ENCODE measurements at regions not wholly inside any gene's neighbourhood (a gene's known extent, or its start where the extent isn't known, plus 50 kb on each side); places are given as distances from the start of the nearest gene placed in this dataset.
A peak's percentile ranks its signal among the peaks of the same experiment; 100 is the strongest.
"Not testable (repeated sequence)": the region's sequence is repeated elsewhere in the genome, so short reads cannot be mapped to it uniquely, and the experiment has no call there.

GRCh38 chr2:51265539-51265938, 233.6 kb upstream of the NRXN1 start:
- no peak for DNase-seq

GRCh38 chr2:51263951-51264350, 232.0 kb upstream of the NRXN1 start:
- DNase-seq = no peak

GRCh38 chr2:51263101-51263500, 231.2 kb upstream of the NRXN1 start:
- not testable (repeated sequence) for DNase-seq

- DNase-seq = no peak
These were observed 226.4 kb upstream of the NRXN1 start for GRCh38 chr2:51258301-51258700.

- no peak for DNase-seq
These were observed 224.8 kb upstream of the NRXN1 start for GRCh38 chr2:51256736-51257135.

- no peak for DNase-seq
These were observed 219.4 kb upstream of the NRXN1 start for GRCh38 chr2:51251356-51251755.

GRCh38 chr2:51247252-51247805, 215.4 kb upstream of the NRXN1 start:
- no peak for DNase-seq

GRCh38 chr2:51243892-51244535, 212.1 kb upstream of the NRXN1 start:
- no peak for DNase-seq

- DNase-seq = no peak
These were observed 205.8 kb upstream of the NRXN1 start for GRCh38 chr2:51237626-51238271.

GRCh38 chr2:51232027-51232426, 200.1 kb upstream of the NRXN1 start:
- no peak for DNase-seq

- DNase-seq = no peak
These were observed 199.1 kb upstream of the NRXN1 start for GRCh38 chr2:51231071-51231470.

GRCh38 chr2:51225377-51225776, 193.4 kb upstream of the NRXN1 start:
- no peak for DNase-seq

GRCh38 chr2:51224790-51225189, 192.9 kb upstream of the NRXN1 start:
- no peak for DNase-seq

- DNase-seq = no peak
These were observed 190.2 kb upstream of the NRXN1 start for GRCh38 chr2:51222106-51222505.

GRCh38 chr2:51220606-51221005, 188.7 kb upstream of the NRXN1 start:
- DNase-seq = peak; percentile 5

- no peak for DNase-seq
These were observed 188.1 kb upstream of the NRXN1 start for GRCh38 chr2:51220080-51220479.

- no peak for DNase-seq
These were observed 187.5 kb upstream of the NRXN1 start for GRCh38 chr2:51219468-51219867.

- DNase-seq = no peak
These were observed 186.1 kb upstream of the NRXN1 start for GRCh38 chr2:51218047-51218446.

- no peak for DNase-seq
These were observed 181.9 kb upstream of the NRXN1 start for GRCh38 chr2:51213826-51214225.

GRCh38 chr2:51212374-51212773, 180.4 kb upstream of the NRXN1 start:
- no peak for DNase-seq

- no peak for DNase-seq
These were observed 176.6 kb upstream of the NRXN1 start for GRCh38 chr2:51208521-51208920.

- no peak for DNase-seq
These were observed 169.4 kb upstream of the NRXN1 start for GRCh38 chr2:51201295-51201694.

GRCh38 chr2:51194656-51195055, 162.7 kb upstream of the NRXN1 start:
- no peak for DNase-seq

- no peak for DNase-seq
These were observed 138.3 kb upstream of the NRXN1 start for GRCh38 chr2:51170273-51170672.
